ENCODE measurements at regions not wholly inside any gene's neighbourhood (a gene's known extent, or its start where the extent isn't known, plus 50 kb on each side); places are given as distances from the start of the nearest gene placed in this dataset.

GRCh38 chr11:44512818-44513217 is 52.6 kb upstream of the CD82 start:
- TF ChIP-seq, protein P1, sequence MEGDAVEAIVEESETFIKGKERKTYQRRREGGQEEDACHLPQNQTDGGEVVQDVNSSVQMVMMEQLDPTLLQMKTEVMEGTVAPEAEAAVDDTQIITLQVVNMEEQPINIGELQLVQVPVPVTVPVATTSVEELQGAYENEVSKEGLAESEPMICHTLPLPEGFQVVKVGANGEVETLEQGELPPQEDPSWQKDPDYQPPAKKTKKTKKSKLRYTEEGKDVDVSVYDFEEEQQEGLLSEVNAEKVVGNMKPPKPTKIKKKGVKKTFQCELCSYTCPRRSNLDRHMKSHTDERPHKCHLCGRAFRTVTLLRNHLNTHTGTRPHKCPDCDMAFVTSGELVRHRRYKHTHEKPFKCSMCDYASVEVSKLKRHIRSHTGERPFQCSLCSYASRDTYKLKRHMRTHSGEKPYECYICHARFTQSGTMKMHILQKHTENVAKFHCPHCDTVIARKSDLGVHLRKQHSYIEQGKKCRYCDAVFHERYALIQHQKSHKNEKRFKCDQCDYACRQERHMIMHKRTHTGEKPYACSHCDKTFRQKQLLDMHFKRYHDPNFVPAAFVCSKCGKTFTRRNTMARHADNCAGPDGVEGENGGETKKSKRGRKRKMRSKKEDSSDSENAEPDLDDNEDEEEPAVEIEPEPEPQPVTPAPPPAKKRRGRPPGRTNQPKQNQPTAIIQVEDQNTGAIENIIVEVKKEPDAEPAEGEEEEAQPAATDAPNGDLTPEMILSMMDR (IDR thresholded peaks at IDR 0.05): no peak
- TF ChIP-seq POLR2AphosphoS5 (IDR thresholded peaks at IDR 0.05) (no peak), POLR2A (IDR thresholded peaks at IDR 0.05) (no peak)

Measured in gastroesophageal sphincter (tissue), 3 donors.